GM12878 (cell line): ENCODE measurements at regions not wholly inside any gene's neighbourhood (a gene's known extent, or its start where the extent isn't known, plus 50 kb on each side); places are given as distances from the start of the nearest gene placed in this dataset.

Source experiments
- EP300 ChIP-seq, 2 experiments: fragments of 150-350 bp in 1 of 2; IDR thresholded peaks; 2 replicates each; pipeline ENCODE4 v1.6.1; 2011 to 2012; ENCODE audit warnings: low read depth in 2 of 2, low read length in 2 of 2, borderline replicate concordance in 1 of 2, improper control_type of control experiment in 1 of 2, inconsistent platforms in 1 of 2; ENCODE audit not compliant: control insufficient read depth in 1 of 2
- FOXK2 ChIP-seq: fragments of 450-650 bp; IDR thresholded peaks from 2 replicates; pipeline ENCODE4 v1.6.1; 2017; ENCODE audit warnings: mild to moderate bottlenecking, moderate library complexity
- POLR2A ChIP-seq: IDR thresholded peaks from 2 replicates; pipeline ENCODE4 v1.6.1; 2011; ENCODE audit warnings: low read depth, mild to moderate bottlenecking, low read length
- POLR2AphosphoS2 ChIP-seq: IDR thresholded peaks from 2 replicates; pipeline ENCODE4 v1.6.1; 2011; ENCODE audit warnings: low read depth, mild to moderate bottlenecking, low read length, improper control_type of control experiment, moderate library complexity
- SIN3A ChIP-seq: IDR thresholded peaks from 2 replicates; pipeline ENCODE4 v1.6.1; 2012; ENCODE audit warnings: low read depth, low read length, improper control_type of control experiment
- ZNF622 ChIP-seq: fragments of 450-650 bp; IDR thresholded peaks from 2 replicates; pipeline ENCODE4 v1.6.1; 2017; ENCODE audit warnings: mild to moderate bottlenecking, inconsistent platforms
- TF ChIP-seq, protein P1 (sequence below): IDR thresholded peaks from 2 replicates; pipeline ENCODE4 v1.6.1; 2012; ENCODE audit warnings: mild to moderate bottlenecking, low read depth, low read length
- TF ChIP-seq, protein P2 (sequence below), 3 experiments: IDR thresholded peaks in 2 of 3; conservative IDR thresholded peaks in 1 of 3; 2 replicates each; pipeline ENCODE4 v1.5.1; 2011; ENCODE audit warnings: low read depth in 3 of 3, low read length in 3 of 3, mild to moderate bottlenecking in 3 of 3, control low read depth in 2 of 3, moderate library complexity in 2 of 3, inconsistent platforms in 1 of 3, mixed read lengths in 1 of 3; ENCODE audit not compliant: control insufficient read depth in 2 of 3, insufficient read depth in 1 of 3; ENCODE audit errors: extremely low read depth in 1 of 3

DNA sequence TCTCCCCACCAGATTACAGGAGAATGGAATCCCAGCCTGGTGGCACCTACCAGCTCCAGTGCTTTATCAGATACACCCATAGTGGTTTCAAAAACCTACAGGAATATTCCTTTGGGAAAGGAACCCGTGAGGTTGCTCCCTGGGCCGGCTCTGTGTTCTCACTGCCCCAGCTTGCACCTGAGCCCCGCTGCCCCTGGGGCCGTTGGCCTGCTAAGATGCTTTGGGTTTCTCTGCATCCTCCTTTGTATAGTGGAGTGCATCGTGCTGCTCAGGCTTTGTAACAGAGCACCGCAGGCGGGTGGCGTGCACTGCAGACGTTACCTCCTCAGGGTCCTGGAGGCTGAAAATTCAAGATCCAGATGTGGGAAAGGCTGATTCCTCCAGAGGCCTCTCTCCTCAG is 414.1 kb downstream of the BRD1 start:
- TF ChIP-seq POLR2A (no peak), FOXK2 (no peak), EP300 (IDR thresholded peaks at IDR 0.05; ENCODE audit: borderline replicate concordance in 1 of 2, control insufficient read depth in 1 of 2, low read depth in 2 of 2, low read length in 2 of 2) (no peak), SIN3A (no peak), ZNF622 (no peak), POLR2AphosphoS2 (no peak)
- TF ChIP-seq, protein P1, sequence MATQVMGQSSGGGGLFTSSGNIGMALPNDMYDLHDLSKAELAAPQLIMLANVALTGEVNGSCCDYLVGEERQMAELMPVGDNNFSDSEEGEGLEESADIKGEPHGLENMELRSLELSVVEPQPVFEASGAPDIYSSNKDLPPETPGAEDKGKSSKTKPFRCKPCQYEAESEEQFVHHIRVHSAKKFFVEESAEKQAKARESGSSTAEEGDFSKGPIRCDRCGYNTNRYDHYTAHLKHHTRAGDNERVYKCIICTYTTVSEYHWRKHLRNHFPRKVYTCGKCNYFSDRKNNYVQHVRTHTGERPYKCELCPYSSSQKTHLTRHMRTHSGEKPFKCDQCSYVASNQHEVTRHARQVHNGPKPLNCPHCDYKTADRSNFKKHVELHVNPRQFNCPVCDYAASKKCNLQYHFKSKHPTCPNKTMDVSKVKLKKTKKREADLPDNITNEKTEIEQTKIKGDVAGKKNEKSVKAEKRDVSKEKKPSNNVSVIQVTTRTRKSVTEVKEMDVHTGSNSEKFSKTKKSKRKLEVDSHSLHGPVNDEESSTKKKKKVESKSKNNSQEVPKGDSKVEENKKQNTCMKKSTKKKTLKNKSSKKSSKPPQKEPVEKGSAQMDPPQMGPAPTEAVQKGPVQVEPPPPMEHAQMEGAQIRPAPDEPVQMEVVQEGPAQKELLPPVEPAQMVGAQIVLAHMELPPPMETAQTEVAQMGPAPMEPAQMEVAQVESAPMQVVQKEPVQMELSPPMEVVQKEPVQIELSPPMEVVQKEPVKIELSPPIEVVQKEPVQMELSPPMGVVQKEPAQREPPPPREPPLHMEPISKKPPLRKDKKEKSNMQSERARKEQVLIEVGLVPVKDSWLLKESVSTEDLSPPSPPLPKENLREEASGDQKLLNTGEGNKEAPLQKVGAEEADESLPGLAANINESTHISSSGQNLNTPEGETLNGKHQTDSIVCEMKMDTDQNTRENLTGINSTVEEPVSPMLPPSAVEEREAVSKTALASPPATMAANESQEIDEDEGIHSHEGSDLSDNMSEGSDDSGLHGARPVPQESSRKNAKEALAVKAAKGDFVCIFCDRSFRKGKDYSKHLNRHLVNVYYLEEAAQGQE: no peak
- TF ChIP-seq, protein P2, sequence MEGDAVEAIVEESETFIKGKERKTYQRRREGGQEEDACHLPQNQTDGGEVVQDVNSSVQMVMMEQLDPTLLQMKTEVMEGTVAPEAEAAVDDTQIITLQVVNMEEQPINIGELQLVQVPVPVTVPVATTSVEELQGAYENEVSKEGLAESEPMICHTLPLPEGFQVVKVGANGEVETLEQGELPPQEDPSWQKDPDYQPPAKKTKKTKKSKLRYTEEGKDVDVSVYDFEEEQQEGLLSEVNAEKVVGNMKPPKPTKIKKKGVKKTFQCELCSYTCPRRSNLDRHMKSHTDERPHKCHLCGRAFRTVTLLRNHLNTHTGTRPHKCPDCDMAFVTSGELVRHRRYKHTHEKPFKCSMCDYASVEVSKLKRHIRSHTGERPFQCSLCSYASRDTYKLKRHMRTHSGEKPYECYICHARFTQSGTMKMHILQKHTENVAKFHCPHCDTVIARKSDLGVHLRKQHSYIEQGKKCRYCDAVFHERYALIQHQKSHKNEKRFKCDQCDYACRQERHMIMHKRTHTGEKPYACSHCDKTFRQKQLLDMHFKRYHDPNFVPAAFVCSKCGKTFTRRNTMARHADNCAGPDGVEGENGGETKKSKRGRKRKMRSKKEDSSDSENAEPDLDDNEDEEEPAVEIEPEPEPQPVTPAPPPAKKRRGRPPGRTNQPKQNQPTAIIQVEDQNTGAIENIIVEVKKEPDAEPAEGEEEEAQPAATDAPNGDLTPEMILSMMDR (IDR thresholded peaks at IDR 0.05 in 2 of 3, conservative IDR thresholded peaks at IDR 0.05 in 1 of 3; ENCODE audit: control insufficient read depth in 2 of 3, extremely low read depth in 1 of 3, insufficient read depth in 1 of 3, low read depth in 3 of 3, low read length in 3 of 3): no peak
